Hepatocyte (in vitro differentiated cells): ENCODE measurements at regions not wholly inside any gene's neighbourhood (a gene's known extent, or its start where the extent isn't known, plus 50 kb on each side); places are given as distances from the start of the nearest gene placed in this dataset.

ENCODE experiments used
- DNase-seq: peaks from one replicate; pipeline ENCODE4 v3.0.0-alpha.2; 2016; ENCODE audit warnings: low spot score
- H2AFZ ChIP-seq: fragments of 200-600 bp; sonication (generic); 2 replicates; pipeline ENCODE4 v1.6.0; 2016; ENCODE audit warnings: antibody characterized with exemption, mild to moderate bottlenecking
- H3K27ac ChIP-seq: fragments of 200-600 bp; sonication (generic); 2 replicates; pipeline ENCODE4 v1.5.1; 2016; ENCODE audit warnings: mild to moderate bottlenecking
- H3K27me3 ChIP-seq: fragments of 200-600 bp; sonication (generic); 2 replicates; pipeline ENCODE4 v1.6.1; 2016
- H3K36me3 ChIP-seq: fragments of 200-600 bp; sonication (generic); replicated peaks from 2 replicates; pipeline ENCODE4 v1.5.1; 2016; ENCODE audit warnings: low read depth; ENCODE audit not compliant: insufficient read depth
- H3K4me1 ChIP-seq: fragments of 200-600 bp; sonication (generic); 2 replicates; pipeline ENCODE4 v1.5.1; 2016; ENCODE audit warnings: mild to moderate bottlenecking, moderate library complexity; ENCODE audit not compliant: insufficient read depth
- H3K4me2 ChIP-seq: fragments of 200-600 bp; sonication (generic); 2 replicates; pipeline ENCODE4 v1.6.0; 2016
- H3K4me3 ChIP-seq: fragments of 200-600 bp; sonication (generic); 2 replicates; pipeline ENCODE4 v1.5.1; 2016; ENCODE audit warnings: mild to moderate bottlenecking
- H3K79me2 ChIP-seq: fragments of 200-600 bp; sonication (generic); 2 replicates; pipeline ENCODE4 v1.6.0; 2017; ENCODE audit warnings: mild to moderate bottlenecking
- H3K9me2 ChIP-seq: fragments of 200-600 bp; sonication (generic); replicated peaks from 2 replicates; pipeline ENCODE4 v1.6.0; 2017; ENCODE audit warnings: mild to moderate bottlenecking; ENCODE audit not compliant: insufficient read depth
- H3K9me3 ChIP-seq: fragments of 200-600 bp; sonication (generic); 2 replicates; pipeline ENCODE4 v1.5.1; 2016; ENCODE audit warnings: low read depth, mild to moderate bottlenecking
- H4K20me1 ChIP-seq: fragments of 200-600 bp; sonication (generic); 2 replicates; pipeline ENCODE4 v1.6.0; 2016; ENCODE audit warnings: mild to moderate bottlenecking; ENCODE audit not compliant: insufficient read depth, poor library complexity, severe bottlenecking
- EZH2 ChIP-seq: fragments of 200-600 bp; sonication (generic); IDR thresholded peaks from 2 replicates; pipeline ENCODE4 v1.6.1; 2016; ENCODE audit warnings: antibody characterized with exemption, mild to moderate bottlenecking, borderline replicate concordance
- EZH2phosphoT487 ChIP-seq: fragments of 200-600 bp; sonication (generic); IDR thresholded peaks from one replicate; pipeline ENCODE4 v1.6.1; 2018; ENCODE audit warnings: antibody characterized with exemption, mild to moderate bottlenecking, low read depth, moderate library complexity; ENCODE audit not compliant: unreplicated experiment, severe bottlenecking
- WGBS: methylation state at CpG from one replicate; pipeline ENCODE4 v1.1.6; 2016; ENCODE audit warnings: low lambda C conversion rate; ENCODE audit errors: missing lambda C conversion rate; 5-methylcytosine and 5-hydroxymethylcytosine counted together
- TF ChIP-seq, protein P1 (sequence below): fragments of 200-600 bp; sonication (generic); IDR thresholded peaks from 2 replicates; pipeline ENCODE4 v1.5.1; 2016; ENCODE audit warnings: antibody characterized with exemption, mild to moderate bottlenecking; ENCODE audit not compliant: poor library complexity

DNA sequence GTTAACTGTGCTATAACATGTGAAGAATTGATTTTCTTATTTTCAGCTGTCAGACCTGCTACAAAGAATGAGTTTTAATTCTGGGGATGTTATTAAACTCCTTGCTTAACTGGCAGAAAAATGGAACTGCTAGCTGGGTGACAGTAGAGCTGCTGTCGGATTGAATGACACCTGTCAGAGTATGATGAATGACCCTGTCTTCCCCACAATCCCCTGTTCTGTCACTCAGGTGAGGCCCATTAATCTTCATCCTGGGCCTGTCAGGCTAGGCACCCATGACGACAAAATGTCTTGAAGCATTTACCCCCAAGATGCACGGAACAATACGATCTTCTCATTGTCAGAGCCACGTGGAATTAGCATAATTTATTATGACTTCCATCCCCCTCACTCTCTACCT lies 129.9 kb upstream of the ETAA1 start:
- H4K20me1 ChIP-seq, result no peaks in the 10 kb centered on the region
- H3K27me3 ChIP-seq, result no peaks in the 10 kb centered on the region
- no peak overlapping the region for H3K4me2 ChIP-seq
- no peaks in the 10 kb centered on the region for H3K9me3 ChIP-seq
- DNase-seq, result no peak
- no peaks in the 10 kb centered on the region for H3K36me3 ChIP-seq
- H3K4me3 ChIP-seq, result no peak overlapping the region
- H3K79me2 ChIP-seq, result no peaks in the 10 kb centered on the region
- no peak overlapping the region for H2AFZ ChIP-seq
- 91% methylated on average over 5 of the region's 5 CpGs for WGBS
- H3K4me1 ChIP-seq, result no peaks in the 10 kb centered on the region
- no peak overlapping the region for H3K27ac ChIP-seq
- TF ChIP-seq, protein P1, sequence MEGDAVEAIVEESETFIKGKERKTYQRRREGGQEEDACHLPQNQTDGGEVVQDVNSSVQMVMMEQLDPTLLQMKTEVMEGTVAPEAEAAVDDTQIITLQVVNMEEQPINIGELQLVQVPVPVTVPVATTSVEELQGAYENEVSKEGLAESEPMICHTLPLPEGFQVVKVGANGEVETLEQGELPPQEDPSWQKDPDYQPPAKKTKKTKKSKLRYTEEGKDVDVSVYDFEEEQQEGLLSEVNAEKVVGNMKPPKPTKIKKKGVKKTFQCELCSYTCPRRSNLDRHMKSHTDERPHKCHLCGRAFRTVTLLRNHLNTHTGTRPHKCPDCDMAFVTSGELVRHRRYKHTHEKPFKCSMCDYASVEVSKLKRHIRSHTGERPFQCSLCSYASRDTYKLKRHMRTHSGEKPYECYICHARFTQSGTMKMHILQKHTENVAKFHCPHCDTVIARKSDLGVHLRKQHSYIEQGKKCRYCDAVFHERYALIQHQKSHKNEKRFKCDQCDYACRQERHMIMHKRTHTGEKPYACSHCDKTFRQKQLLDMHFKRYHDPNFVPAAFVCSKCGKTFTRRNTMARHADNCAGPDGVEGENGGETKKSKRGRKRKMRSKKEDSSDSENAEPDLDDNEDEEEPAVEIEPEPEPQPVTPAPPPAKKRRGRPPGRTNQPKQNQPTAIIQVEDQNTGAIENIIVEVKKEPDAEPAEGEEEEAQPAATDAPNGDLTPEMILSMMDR, result no peak
- TF ChIP-seq EZH2phosphoT487, result no peak
- TF ChIP-seq EZH2, result no peak
- H3K9me2 ChIP-seq, result no peaks in the 10 kb centered on the region

DNA sequence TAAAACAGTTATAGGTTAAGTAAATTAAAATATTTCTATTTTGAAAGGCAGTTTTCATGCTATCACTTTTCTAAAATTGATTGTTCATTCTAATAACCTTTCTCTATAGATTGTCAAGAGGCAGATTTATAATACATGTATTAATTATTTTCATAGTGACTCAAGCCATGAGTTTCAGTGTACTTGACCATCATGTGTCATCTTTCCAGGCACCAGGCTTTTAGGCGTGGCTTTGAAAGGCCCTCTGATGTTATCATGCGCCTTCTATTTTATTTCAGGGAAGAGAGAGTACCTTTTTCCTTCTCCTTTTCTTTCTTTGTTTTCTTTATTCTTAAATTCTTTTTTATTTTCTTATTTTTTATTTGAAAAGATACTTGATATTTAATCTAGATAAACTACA lies 128.3 kb upstream of the ETAA1 start:
- no peak for DNase-seq
- Histone ChIP-seq H2AFZ (no peak overlapping the region), H3K36me3 (no peaks in the 10 kb centered on the region), H3K4me2 (no peak overlapping the region), H3K9me2 (no peaks in the 10 kb centered on the region), H3K27me3 (no peaks in the 10 kb centered on the region), H3K4me1 (no peaks in the 10 kb centered on the region), H3K4me3 (no peak overlapping the region), H3K27ac (no peak overlapping the region), H3K79me2 (no peaks in the 10 kb centered on the region), H3K9me3 (no peaks in the 10 kb centered on the region), H4K20me1 (no peaks in the 10 kb centered on the region)
- TF ChIP-seq EZH2, result no peak
- TF ChIP-seq, protein P1, result no peak
- no peak for TF ChIP-seq EZH2phosphoT487
- 90% methylated on average over 2 of the region's 2 CpGs for WGBS

DNA sequence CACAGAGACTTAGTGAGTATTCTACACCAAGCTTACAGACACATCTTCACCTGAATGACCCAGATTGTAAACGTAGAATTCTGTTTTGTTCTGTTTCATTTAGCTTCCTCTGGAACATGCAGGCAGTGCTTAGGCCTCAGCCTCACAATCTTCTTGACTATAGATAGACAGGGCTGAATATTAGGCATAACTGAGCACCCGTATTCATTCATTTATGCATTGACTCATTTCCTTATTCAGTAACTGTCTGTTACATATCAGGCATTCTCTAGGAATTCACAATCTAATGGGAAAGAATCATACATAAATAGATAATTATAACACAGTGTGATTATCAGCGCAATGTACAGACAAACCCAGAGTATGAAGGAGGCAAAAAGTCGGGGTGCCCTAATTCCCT lies 124.9 kb upstream of the ETAA1 start:
- TF ChIP-seq EZH2, result no peak
- TF ChIP-seq, protein P1, result no peak
- no peak for TF ChIP-seq EZH2phosphoT487
- no peaks in the 10 kb centered on the region for H3K79me2 ChIP-seq
- 92% methylated on average over 4 of the region's 4 CpGs for WGBS
- no peaks in the 10 kb centered on the region for H3K27me3 ChIP-seq
- no peak overlapping the region for H2AFZ ChIP-seq
- H3K4me1 ChIP-seq, result no peaks in the 10 kb centered on the region
- H3K9me3 ChIP-seq, result no peaks in the 10 kb centered on the region
- no peaks in the 10 kb centered on the region for H4K20me1 ChIP-seq
- DNase-seq, result no peak
- H3K4me2 ChIP-seq, result no peak overlapping the region
- H3K9me2 ChIP-seq, result no peaks in the 10 kb centered on the region
- H3K27ac ChIP-seq, result no peak overlapping the region
- no peak overlapping the region for H3K4me3 ChIP-seq
- H3K36me3 ChIP-seq, result no peaks in the 10 kb centered on the region

DNA sequence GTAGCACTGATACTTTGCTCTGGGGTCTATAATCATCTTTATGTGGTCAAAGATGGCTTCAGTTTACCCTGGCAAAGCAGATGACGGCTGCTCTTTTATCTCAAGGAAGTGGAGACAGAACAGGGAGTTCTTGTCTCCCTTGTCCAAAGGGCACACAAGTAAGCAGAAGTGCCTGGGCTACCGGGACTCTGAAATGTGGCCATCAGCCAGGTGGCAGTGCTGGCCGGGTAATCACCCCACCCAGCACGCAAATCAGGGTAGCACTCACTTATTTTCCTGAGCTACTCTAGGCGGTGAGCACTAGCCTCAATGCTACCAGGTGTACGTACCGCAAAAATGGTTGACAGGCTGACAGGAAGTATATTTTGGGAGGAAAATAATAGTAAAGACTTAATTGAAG lies 119.7 kb upstream of the ETAA1 start:
- Histone ChIP-seq H3K27ac (no peak overlapping the region), H3K9me2 (no peaks in the 10 kb centered on the region), H3K27me3 (no peaks in the 10 kb centered on the region), H2AFZ (no peak overlapping the region), H4K20me1 (no peaks in the 10 kb centered on the region), H3K79me2 (no peaks in the 10 kb centered on the region), H3K4me3 (no peak overlapping the region), H3K9me3 (no peaks in the 10 kb centered on the region), H3K4me2 (no peak overlapping the region), H3K4me1 (no peaks in the 10 kb centered on the region), H3K36me3 (no peaks in the 10 kb centered on the region)
- 73% methylated on average over 7 of the region's 7 CpGs for whole genome bisulfite sequencing
- TF ChIP-seq, protein P1, result peak; percentile 4
- TF ChIP-seq EZH2phosphoT487, result no peak
- no peak for DNase-seq
